ENCODE measurements at regions not wholly inside any gene's neighbourhood (a gene's known extent, or its start where the extent isn't known, plus 50 kb on each side); places are given as distances from the start of the nearest gene placed in this dataset.

DNA sequence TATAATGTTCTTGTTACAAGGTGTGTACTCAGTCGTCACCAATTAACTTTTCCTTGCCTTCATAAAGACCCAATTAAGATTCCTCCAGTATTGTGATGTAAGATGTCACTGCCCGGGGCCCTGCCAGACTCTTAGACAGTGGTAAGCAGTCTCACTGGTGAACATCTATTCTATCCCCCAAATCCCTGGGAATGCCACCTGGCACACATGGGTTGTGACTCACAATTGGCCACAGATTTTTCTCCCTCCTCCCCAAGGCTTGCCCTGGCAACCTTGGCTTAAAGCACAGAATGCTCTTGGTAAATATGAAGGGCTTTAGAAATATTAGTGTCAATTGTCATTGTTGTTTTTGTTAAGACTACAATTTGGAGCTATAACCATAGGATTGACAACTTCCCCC, 287.9 kb downstream of the ETAA1 start:
- TF ChIP-seq CTCF (IDR thresholded peaks at IDR 0.05) (no peak), POLR2AphosphoS5 (IDR thresholded peaks at IDR 0.05) (no peak), POLR2A (IDR thresholded peaks at IDR 0.05; ENCODE audit: low read depth) (no peak), EP300 (IDR thresholded peaks at IDR 0.05) (no peak)
